HEK293 (cell line): ENCODE measurements at regions not wholly inside any gene's neighbourhood (a gene's known extent, or its start where the extent isn't known, plus 50 kb on each side); places are given as distances from the start of the nearest gene placed in this dataset.

Source experiments
- CTCF ChIA-PET: fragments of 350-600 bp; formaldehyde crosslinking; extraction: SDS; loops from one replicate; lab custom pipeline; 2021; ENCODE audit warnings: antibody characterized with exemption; lab: Yijun Ruan, JAX
- POLR2A ChIA-PET: fragments of 300-600 bp; formaldehyde crosslinking; extraction: SDS; loops from one replicate; lab custom pipeline; 2020; ENCODE audit warnings: antibody characterized with exemption, inconsistent platforms; lab: Yijun Ruan, JAX
- H3K27ac ChIP-seq: fragments of 200-500 bp; sonication (Bioruptor generic); 2 replicates; pipeline ENCODE4 v1.5.1; 2014; ENCODE audit warnings: low read depth, low read length, control low read depth, inconsistent platforms; ENCODE audit errors: extremely low read depth
- H3K36me3 ChIP-seq, 2 experiments: fragments of 200-500 bp in 1 of 2; sonication (Bioruptor generic) in 1 of 2; 1 replicate in 1 of 2; 2 replicates in 1 of 2; pipeline ENCODE4 v1.5.1; 2014 to 2017; ENCODE audit warnings: inconsistent platforms in 2 of 2, low read length in 2 of 2; ENCODE audit not compliant: control insufficient read depth in 2 of 2, insufficient read depth in 1 of 2
- H3K4me1 ChIP-seq: fragments of 200-500 bp; sonication (Bioruptor generic); 2 replicates; pipeline ENCODE4 v1.5.1; 2014; ENCODE audit warnings: mild to moderate bottlenecking, low read length, inconsistent platforms; ENCODE audit not compliant: control insufficient read depth, insufficient read depth
- H3K4me3 ChIP-seq: 2 replicates; pipeline ENCODE4 v1.5.1; 2011; ENCODE audit warnings: low read depth, mild to moderate bottlenecking, control low read depth, low read length, moderate library complexity
- H3K9me3 ChIP-seq: fragments of 200-500 bp; sonication (Bioruptor generic); 2 replicates; pipeline ENCODE4 v1.5.1; 2014; ENCODE audit warnings: low read depth, low read length, inconsistent platforms; ENCODE audit not compliant: control insufficient read depth, insufficient read depth
- EGR2 ChIP-seq: fragments of 450-650 bp; formaldehyde crosslinking; IDR thresholded peaks from 2 replicates; pipeline ENCODE4 v1.5.1; 2016; ENCODE audit warnings: low read depth, missing biosample characterization, missing genetic modification characterization
- GLIS2 ChIP-seq: fragments of 450-650 bp; formaldehyde crosslinking; IDR thresholded peaks from 2 replicates; pipeline ENCODE4 v1.5.1; 2016; ENCODE audit warnings: missing biosample characterization, missing genetic modification characterization
- MEIS1 ChIP-seq: sonication (generic); formaldehyde crosslinking; IDR thresholded peaks from 2 replicates; pipeline ENCODE4 v1.8.1; 2022; ENCODE audit warnings: missing genetic modification reagents, mild to moderate bottlenecking, borderline replicate concordance
- MZF1 ChIP-seq: fragments of 450-650 bp; formaldehyde crosslinking; IDR thresholded peaks from 2 replicates; pipeline ENCODE4 v1.5.1; 2017; ENCODE audit warnings: missing biosample characterization, missing genetic modification characterization, borderline replicate concordance
- OSR2 ChIP-seq: fragments of 450-650 bp; formaldehyde crosslinking; IDR thresholded peaks from 2 replicates; pipeline ENCODE4 v1.5.1; 2016; ENCODE audit warnings: missing biosample characterization, missing genetic modification characterization
- ZNF121 ChIP-seq: fragments of 450-650 bp; formaldehyde crosslinking; IDR thresholded peaks from 2 replicates; pipeline ENCODE4 v1.5.1; 2016; ENCODE audit warnings: missing biosample characterization, missing genetic modification characterization
- ZNF223 ChIP-seq: fragments of 450-650 bp; formaldehyde crosslinking; IDR thresholded peaks from 2 replicates; pipeline ENCODE4 v1.5.1; 2016; ENCODE audit warnings: missing biosample characterization, missing genetic modification characterization
- ZNF24 ChIP-seq: fragments of 450-650 bp; formaldehyde crosslinking; IDR thresholded peaks from 2 replicates; pipeline ENCODE4 v1.5.1; 2016; ENCODE audit warnings: missing biosample characterization, missing genetic modification characterization
- ZNF324 ChIP-seq: fragments of 450-650 bp; formaldehyde crosslinking; IDR thresholded peaks from 2 replicates; pipeline ENCODE4 v1.5.1; 2016; ENCODE audit warnings: missing biosample characterization, missing genetic modification characterization
- ZNF335 ChIP-seq: fragments of 450-650 bp; formaldehyde crosslinking; conservative IDR thresholded peaks from 2 replicates; pipeline ENCODE4 v1.5.1; 2016; ENCODE audit warnings: missing biosample characterization, missing genetic modification characterization
- ZNF366 ChIP-seq: fragments of 450-650 bp; formaldehyde crosslinking; conservative IDR thresholded peaks from 2 replicates; pipeline ENCODE4 v1.5.1; 2016; ENCODE audit warnings: missing biosample characterization, missing genetic modification characterization
- ZNF544 ChIP-seq: fragments of 450-650 bp; formaldehyde crosslinking; IDR thresholded peaks from 2 replicates; pipeline ENCODE4 v1.5.0; 2017; ENCODE audit warnings: missing biosample characterization, missing genetic modification characterization
- ZNF548 ChIP-seq: fragments of 450-650 bp; formaldehyde crosslinking; IDR thresholded peaks from 2 replicates; pipeline ENCODE4 v1.5.1; 2016; ENCODE audit warnings: missing biosample characterization, missing genetic modification characterization
- ZNF600 ChIP-seq: fragments of 450-650 bp; formaldehyde crosslinking; IDR thresholded peaks from 2 replicates; pipeline ENCODE4 v1.5.1; 2016; ENCODE audit warnings: missing biosample characterization, missing genetic modification characterization
- ZXDB ChIP-seq: fragments of 450-650 bp; formaldehyde crosslinking; IDR thresholded peaks from 2 replicates; pipeline ENCODE4 v1.5.1; 2016; ENCODE audit warnings: missing biosample characterization, missing genetic modification characterization
- TF ChIP-seq, protein P1 (sequence below): fragments of 450-650 bp; formaldehyde crosslinking; IDR thresholded peaks from 2 replicates; pipeline ENCODE4 v1.5.1; 2016; ENCODE audit warnings: missing biosample characterization, missing genetic modification characterization, borderline replicate concordance
- TF ChIP-seq, protein P2 (sequence below): fragments of 450-650 bp; IDR thresholded peaks from 2 replicates; pipeline ENCODE4 v1.5.1; 2018; ENCODE audit warnings: missing biosample characterization, missing genetic modification characterization
- TF ChIP-seq, protein P3 (sequence below): fragments of 450-650 bp; formaldehyde crosslinking; IDR thresholded peaks from 2 replicates; pipeline ENCODE4 v1.5.1; 2016; ENCODE audit warnings: missing biosample characterization, missing genetic modification characterization

DNA sequence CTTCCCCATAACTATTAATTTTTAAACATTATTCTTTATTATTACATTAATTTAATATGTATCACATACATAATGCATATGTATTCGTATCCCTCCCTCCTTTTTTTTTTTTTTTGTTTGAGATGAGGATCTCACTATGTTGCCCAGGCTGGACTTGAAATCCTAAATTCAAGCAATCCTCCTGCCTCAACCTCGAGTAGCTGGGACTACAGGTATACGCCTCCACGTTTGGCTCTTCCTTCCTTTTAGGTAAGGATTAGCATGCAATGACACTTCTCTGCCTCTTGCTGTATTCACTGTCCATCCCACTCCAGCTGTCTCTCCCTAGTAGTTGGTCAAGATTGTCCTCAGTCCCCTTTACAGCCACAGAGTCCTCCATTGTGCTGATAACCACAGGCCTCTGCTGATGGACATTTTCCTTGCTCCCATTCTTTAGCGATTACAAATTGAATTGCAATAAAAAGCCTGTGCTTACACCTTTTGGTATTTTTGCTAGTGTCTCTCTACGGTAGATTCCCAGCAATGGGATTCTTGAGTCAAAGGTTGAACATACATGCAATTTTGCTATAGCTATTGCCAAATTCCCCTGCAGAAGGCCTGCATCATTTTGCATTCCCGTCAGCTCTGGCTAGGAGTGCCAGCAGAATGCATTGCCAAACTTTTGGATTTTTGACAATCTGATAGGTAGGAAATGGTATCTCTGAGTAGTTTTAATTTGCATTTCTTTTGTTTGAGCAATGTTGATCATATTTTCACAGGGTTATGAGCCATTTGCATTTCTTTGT is 156.6 kb downstream of the SMAD6 start:
- TF ChIP-seq ZNF324 (no peak), ZNF121 (tag by site-specific recombination) (peak; percentile 87)
- TF ChIP-seq, all 188 proteins: peak for 1
- Histone ChIP-seq H3K9me3 (no peaks in the 10 kb centered on the region), H3K4me3 (no peak overlapping the region), H3K27ac (no peak overlapping the region), H3K36me3 (no peaks in the 10 kb centered on the region), H3K4me1 (no peaks in the 10 kb centered on the region)
- POLR2A ChIA-PET: no interaction called here
- CTCF ChIA-PET: interaction anchor here (0.6 to 1.2 kb wide), 8 partner anchors 7 to 292 kb away, joined by 3 to 7 read pairs (median 3); no protein-coding TSS in a partner anchor

DNA sequence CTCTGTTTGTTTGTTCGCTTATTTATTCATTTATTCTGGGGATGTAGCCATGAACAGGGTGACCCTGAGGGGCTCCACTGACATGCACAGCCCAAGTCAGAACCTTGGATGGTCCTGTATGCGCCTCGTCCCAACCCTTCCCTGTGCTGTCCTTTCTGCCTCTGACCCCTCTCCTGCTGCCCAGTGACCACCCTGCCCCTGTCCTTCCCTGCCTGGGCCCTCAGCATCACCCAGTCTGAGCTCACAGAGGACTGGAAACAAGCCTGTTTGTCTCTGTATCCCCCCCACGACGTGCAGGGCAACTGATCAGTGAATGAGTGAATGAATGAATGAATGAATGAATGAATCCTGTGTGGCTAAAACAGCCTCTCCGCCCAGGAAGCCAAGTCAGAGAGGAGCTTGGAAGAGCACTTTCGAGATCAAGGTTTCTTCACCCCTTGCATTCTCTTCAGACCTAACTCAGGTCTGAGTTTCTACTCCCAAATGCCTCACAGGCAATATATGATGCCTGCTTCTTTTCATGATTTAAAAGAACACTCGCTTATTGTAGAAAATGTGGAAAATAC is 157.7 kb downstream of the SMAD6 start:
- ChIA-PET POLR2A (no interaction called here), CTCF (interaction anchor here (0.6 to 7.3 kb wide), 3 partner anchors 9 to 78 kb away, joined by 3 to 83 read pairs (median 3); no protein-coding TSS in a partner anchor)
- H3K9me3 ChIP-seq: no peaks in the 10 kb centered on the region
- H3K36me3 ChIP-seq: no peaks in the 10 kb centered on the region
- H3K4me3 ChIP-seq: no peak overlapping the region
- TF ChIP-seq ZNF24 (tag by site-specific recombination): peak; percentile 75; the same call in 1 of the 2 replicates
- TF ChIP-seq, protein P1, sequence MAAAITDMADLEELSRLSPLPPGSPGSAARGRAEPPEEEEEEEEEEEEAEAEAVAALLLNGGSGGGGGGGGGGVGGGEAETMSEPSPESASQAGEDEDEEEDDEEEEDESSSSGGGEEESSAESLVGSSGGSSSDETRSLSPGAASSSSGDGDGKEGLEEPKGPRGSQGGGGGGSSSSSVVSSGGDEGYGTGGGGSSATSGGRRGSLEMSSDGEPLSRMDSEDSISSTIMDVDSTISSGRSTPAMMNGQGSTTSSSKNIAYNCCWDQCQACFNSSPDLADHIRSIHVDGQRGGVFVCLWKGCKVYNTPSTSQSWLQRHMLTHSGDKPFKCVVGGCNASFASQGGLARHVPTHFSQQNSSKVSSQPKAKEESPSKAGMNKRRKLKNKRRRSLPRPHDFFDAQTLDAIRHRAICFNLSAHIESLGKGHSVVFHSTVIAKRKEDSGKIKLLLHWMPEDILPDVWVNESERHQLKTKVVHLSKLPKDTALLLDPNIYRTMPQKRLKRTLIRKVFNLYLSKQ (tag by site-specific recombination): no peak
- no peaks in the 10 kb centered on the region for H3K4me1 ChIP-seq
- H3K27ac ChIP-seq: no peak overlapping the region

DNA sequence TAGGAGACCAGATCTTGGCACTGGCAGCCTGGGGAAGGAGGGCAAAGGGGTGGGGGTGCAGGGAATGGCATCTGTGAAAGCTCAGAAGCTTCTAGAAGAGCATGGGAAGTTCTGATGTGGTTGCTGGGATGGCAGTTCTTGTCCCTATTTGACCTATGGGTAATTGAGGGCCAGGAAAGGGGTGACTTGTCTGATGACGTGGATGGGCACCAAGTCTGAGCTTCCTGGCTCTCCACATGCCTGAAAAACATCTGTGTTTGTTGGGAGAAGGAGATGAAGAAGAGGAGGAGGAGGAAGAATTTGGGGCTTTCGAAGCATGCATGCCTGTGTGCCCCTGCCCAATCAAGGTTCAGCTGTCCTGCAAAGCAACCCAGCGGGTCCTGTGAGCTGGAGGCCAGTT is 158.8 kb downstream of the SMAD6 start:
- H3K36me3 ChIP-seq: no peaks in the 10 kb centered on the region
- no peak overlapping the region for H3K4me3 ChIP-seq
- H3K9me3 ChIP-seq: no peaks in the 10 kb centered on the region
- H3K4me1 ChIP-seq: no peaks in the 10 kb centered on the region
- no peak overlapping the region for H3K27ac ChIP-seq
- POLR2A ChIA-PET: no interaction called here
- TF ChIP-seq MZF1 (no peak), ZNF548 (tag by site-specific recombination) (no peak), OSR2 (no peak), EGR2 (tag by site-specific recombination) (no peak)
- TF ChIP-seq, protein P2, sequence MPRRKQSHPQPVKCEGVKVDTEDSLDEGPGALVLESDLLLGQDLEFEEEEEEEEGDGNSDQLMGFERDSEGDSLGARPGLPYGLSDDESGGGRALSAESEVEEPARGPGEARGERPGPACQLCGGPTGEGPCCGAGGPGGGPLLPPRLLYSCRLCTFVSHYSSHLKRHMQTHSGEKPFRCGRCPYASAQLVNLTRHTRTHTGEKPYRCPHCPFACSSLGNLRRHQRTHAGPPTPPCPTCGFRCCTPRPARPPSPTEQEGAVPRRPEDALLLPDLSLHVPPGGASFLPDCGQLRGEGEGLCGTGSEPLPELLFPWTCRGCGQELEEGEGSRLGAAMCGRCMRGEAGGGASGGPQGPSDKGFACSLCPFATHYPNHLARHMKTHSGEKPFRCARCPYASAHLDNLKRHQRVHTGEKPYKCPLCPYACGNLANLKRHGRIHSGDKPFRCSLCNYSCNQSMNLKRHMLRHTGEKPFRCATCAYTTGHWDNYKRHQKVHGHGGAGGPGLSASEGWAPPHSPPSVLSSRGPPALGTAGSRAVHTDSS (tag by site-specific recombination): 0 out of 2 replicates have a peak, but pooled peaks have one; percentile 41
- CTCF ChIA-PET: interaction anchor here (0.7 to 7.3 kb wide), 8 partner anchors 9 to 255 kb away, joined by 3 to 83 read pairs (median 4); partner anchors contain the start of gene SMAD6

DNA sequence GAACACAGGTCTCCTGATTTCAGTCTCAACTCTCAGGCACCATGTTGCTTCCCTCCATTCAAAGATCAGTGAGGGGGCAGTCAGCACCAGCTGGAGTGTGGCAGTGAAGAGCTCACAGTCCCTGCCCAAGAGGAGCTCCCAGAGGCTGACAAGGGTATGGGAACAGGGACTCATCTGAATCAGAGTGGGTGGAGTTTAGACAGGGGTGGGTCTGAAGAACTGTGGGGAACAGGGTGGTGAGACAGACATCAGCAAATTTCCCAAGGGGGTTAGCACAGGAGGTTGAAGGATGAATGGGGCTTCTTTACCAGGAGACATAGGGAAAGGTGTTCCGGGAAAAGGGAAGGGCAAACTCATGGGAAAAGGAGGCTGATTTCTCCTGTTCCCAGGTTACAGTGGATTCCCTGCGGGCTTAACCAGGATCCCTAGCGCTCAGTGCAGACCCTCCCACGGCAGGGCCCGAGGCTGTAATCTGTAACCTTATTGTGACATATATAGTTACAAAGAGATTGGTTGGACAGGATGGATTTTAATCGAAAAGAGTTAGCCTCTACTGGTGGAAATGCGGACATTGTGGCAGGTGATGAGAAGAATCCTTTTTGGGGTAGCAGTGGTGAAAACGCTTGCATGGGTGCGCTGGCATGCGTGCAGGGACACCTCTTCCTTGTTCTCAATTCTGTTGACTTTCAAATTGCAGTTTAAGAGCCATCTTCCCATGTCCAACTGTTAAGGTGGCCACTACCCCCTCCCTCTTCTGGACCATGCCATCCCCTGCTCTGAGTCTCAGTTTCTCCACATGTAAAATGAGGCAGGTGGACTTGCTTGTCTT is 160.3 kb downstream of the SMAD6 start:
- no peaks in the 10 kb centered on the region for H3K9me3 ChIP-seq
- H3K4me1 ChIP-seq: no peaks in the 10 kb centered on the region
- no peaks in the 10 kb centered on the region for H3K36me3 ChIP-seq
- no peak for TF ChIP-seq ZNF544
- no peak for TF ChIP-seq ZXDB
- 0 out of 2 replicates have a peak, but pooled peaks have one; percentile 23 for TF ChIP-seq ZNF223 (tag by site-specific recombination)
- TF ChIP-seq ZNF366 (tag by site-specific recombination): no peak
- TF ChIP-seq ZNF600 (tag by site-specific recombination): 0 out of 2 replicates have a peak, but pooled peaks have one; percentile 23
- TF ChIP-seq GLIS2 (tag by site-specific recombination): no peak
- TF ChIP-seq MEIS1 (CRISPR knock-in tag): no peak
- peak; percentile 36; the same call in 1 of the 2 replicates for TF ChIP-seq ZNF335
- TF ChIP-seq, protein P3, sequence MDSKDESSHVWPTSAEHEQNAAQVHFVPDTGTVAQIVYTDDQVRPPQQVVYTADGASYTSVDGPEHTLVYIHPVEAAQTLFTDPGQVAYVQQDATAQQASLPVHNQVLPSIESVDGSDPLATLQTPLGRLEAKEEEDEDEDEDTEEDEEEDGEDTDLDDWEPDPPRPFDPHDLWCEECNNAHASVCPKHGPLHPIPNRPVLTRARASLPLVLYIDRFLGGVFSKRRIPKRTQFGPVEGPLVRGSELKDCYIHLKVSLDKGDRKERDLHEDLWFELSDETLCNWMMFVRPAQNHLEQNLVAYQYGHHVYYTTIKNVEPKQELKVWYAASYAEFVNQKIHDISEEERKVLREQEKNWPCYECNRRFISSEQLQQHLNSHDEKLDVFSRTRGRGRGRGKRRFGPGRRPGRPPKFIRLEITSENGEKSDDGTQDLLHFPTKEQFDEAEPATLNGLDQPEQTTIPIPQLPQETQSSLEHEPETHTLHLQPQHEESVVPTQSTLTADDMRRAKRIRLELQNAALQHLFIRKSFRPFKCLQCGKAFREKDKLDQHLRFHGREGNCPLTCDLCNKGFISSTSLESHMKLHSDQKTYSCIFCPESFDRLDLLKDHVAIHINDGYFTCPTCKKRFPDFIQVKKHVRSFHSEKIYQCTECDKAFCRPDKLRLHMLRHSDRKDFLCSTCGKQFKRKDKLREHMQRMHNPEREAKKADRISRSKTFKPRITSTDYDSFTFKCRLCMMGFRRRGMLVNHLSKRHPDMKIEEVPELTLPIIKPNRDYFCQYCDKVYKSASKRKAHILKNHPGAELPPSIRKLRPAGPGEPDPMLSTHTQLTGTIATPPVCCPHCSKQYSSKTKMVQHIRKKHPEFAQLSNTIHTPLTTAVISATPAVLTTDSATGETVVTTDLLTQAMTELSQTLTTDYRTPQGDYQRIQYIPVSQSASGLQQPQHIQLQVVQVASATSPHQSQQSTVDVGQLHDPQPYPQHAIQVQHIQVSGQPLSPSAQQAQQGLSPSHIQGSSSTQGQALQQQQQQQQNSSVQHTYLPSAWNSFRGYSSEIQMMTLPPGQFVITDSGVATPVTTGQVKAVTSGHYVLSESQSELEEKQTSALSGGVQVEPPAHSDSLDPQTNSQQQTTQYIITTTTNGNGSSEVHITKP (tag by site-specific recombination): peak; percentile 71
- H3K4me3 ChIP-seq: no peak overlapping the region
- H3K27ac ChIP-seq: no peak overlapping the region
- ChIA-PET CTCF (interaction anchor here (0.6 to 7.3 kb wide), 27 partner anchors 10 to 477 kb away, joined by 3 to 83 read pairs (median 4); no protein-coding TSS in a partner anchor), POLR2A (interaction anchor here (1.5 kb wide), 1 partner anchor 160 kb away, joined by 3 read pairs; no protein-coding TSS in a partner anchor)
